ENCODE measurements at regions not wholly inside any gene's neighbourhood (a gene's known extent, or its start where the extent isn't known, plus 50 kb on each side); places are given as distances from the start of the nearest gene placed in this dataset.

DNA sequence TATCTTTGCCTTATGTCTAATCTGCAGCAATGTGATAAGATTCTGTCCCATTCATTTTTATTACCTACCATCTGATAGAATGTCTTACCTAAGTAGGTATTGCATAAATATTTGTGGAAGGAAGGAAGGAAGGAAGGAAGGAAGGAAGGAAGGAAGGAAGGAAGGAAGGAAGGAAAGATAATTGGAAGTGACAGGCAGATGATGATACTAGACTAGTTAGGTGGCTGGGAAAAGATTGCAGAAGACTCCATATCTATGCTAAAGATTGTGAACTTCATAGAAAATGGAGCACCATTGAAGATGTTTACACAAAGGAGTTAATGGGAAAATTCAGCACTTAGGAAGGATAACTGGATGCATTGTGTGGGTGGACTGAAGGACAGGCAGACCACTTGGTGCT is 909.0 kb downstream of the EPHA4 start:
- H3K9me3 Mint-ChIP-seq, result peaks cover 3% of the 10 kb centered on the region
- DNase-seq, result no peak
- H3K27ac Mint-ChIP-seq, result no peak overlapping the region
- no peak overlapping the region for H3K4me3 Mint-ChIP-seq
- no peaks in the 10 kb centered on the region for H3K4me1 Mint-ChIP-seq
- H3K27me3 Mint-ChIP-seq, result peaks cover 3% of the 10 kb centered on the region
- no peak for TF ChIP-seq CTCF (IDR thresholded peaks at IDR 0.05)
- ChIA-PET POLR2A (no interaction called here), CTCF (no interaction called here)
- no peak for ATAC-seq (ENCODE audit: low read depth)
- H3K36me3 Mint-ChIP-seq (ENCODE audit: low read depth), result no peaks in the 10 kb centered on the region
- intact Hi-C loops (cut with micrococcal nuclease), result no loop called here

DNA sequence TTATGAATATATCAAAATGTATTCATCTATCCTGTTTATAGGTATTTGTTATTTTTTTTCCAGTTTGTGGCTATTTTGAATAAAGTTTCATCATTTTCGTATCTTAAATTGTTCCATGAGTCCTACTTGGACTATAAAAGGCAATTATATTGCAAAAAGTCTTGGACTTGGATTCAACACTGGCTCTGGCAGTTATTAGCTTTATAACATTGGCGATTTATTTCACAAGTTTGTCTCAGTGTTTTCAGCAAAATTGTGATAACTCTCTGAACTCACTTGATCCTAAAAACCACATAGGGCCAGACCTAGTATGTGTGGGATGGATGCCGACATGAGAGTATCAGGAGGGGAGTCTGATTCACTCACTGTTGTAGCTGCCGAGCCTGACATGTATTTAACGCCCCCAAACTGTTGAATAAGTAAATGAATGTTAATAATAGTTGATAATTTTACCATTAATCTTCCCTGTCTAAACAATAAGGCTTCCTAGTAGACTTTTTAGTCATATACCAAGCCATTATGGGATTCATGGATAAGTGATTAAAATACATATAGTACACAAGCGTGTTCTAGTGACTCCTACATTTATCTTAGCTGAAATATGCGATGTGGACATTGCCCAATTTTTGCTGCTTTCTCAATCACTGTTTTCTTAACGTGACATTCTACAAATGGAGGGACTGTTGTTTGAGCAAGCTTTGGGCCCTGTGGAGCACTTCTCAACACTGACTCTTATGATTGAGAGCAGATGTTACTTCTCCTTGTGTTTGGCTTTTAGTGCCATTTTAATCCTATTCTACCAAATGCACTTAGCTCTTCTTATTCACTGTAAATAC is 907.6 kb downstream of the EPHA4 start:
- Mint-ChIP-seq H3K27me3 (peaks cover 1% of the 10 kb centered on the region), H3K4me1 (no peaks in the 10 kb centered on the region), H3K4me3 (no peak overlapping the region), H3K36me3 (ENCODE audit: low read depth) (no peaks in the 10 kb centered on the region), H3K9me3 (peaks cover 3% of the 10 kb centered on the region), H3K27ac (no peak overlapping the region)
- ATAC-seq (ENCODE audit: low read depth) (no peak), DNase-seq (no peak)
- ChIA-PET POLR2A (interaction anchor here (0.6 kb wide), 1 partner anchor 1955 kb away, joined by 3 read pairs; no protein-coding TSS in a partner anchor), CTCF (no interaction called here)
- intact Hi-C loops (cut with micrococcal nuclease), result no loop called here
- no peak for TF ChIP-seq CTCF (IDR thresholded peaks at IDR 0.05)

GRCh38 chr2:220665108-220665471 is 907.0 kb downstream of the EPHA4 start:
- ATAC-seq (ENCODE audit: low read depth) (no peak), DNase-seq (no peak)
- H3K36me3 Mint-ChIP-seq (ENCODE audit: low read depth), result no peaks in the 10 kb centered on the region
- ChIA-PET POLR2A (interaction anchor here (0.6 kb wide), 1 partner anchor 1954 kb away, joined by 3 read pairs; no protein-coding TSS in a partner anchor), CTCF (no interaction called here)
- TF ChIP-seq CTCF (IDR thresholded peaks at IDR 0.05), result no peak
- H3K4me3 Mint-ChIP-seq, result no peak overlapping the region
- H3K4me1 Mint-ChIP-seq, result no peaks in the 10 kb centered on the region
- H3K9me3 Mint-ChIP-seq, result peaks cover 3% of the 10 kb centered on the region
- peaks cover 3% of the 10 kb centered on the region for H3K27me3 Mint-ChIP-seq
- H3K27ac Mint-ChIP-seq, result no peak overlapping the region
- intact Hi-C loops (cut with micrococcal nuclease), result no loop called here

DNA sequence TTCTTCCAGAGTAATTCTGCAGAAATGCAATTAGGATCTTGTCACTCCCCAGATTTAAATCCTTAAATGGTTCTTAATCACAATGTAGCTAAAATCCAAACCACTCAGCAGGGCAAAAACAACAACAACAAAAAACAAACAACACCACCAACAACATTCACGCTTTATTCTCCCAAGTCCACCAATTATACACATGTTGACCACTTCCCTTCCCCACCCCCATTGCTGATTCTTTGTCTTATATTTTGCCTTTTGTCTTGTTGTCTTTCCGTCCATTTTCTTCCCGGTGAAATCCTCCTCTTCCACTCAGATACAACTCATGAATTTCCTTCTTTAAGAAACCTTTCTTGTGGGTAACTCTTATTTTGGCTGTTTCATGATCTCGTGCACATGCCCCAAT is 902.8 kb downstream of the EPHA4 start:
- no peak for ATAC-seq (ENCODE audit: low read depth)
- CTCF ChIA-PET, result no interaction called here

DNA sequence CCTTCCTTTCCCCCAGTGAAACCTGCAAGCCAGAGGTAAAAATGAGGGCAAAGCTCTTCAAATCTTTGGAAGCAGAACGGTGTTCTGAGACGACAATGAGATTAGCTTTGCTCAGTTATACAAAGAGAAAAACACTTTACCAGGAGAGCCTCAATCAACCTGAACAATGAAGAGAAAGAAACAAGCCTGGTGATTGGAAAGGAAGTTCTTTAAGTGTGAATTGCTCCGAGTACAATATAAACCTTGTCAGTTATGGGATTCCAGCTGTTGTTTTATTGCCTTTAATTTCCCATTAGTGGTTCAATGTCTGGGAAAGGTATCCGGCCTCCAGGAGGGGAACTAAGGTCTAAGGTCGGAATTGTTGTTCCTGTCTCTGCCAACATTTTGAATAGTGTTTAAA is 901.6 kb downstream of the EPHA4 start:
- no peaks in the 10 kb centered on the region for H3K36me3 Mint-ChIP-seq (ENCODE audit: low read depth)
- ATAC-seq (ENCODE audit: low read depth), result no peak
- POLR2A ChIA-PET, result no interaction called here

More for the DNA sequence above, 902.8 kb downstream of the EPHA4 start:
- no peaks in the 10 kb centered on the region for H3K4me1 Mint-ChIP-seq
- H3K27ac Mint-ChIP-seq, result no peak overlapping the region
- no peak for TF ChIP-seq CTCF (IDR thresholded peaks at IDR 0.05)
- intact Hi-C loops (cut with micrococcal nuclease), result no loop called here
- no peak for DNase-seq
- POLR2A ChIA-PET, result no interaction called here
- no peaks in the 10 kb centered on the region for H3K9me3 Mint-ChIP-seq
- no peak overlapping the region for H3K4me3 Mint-ChIP-seq
- no peaks in the 10 kb centered on the region for H3K36me3 Mint-ChIP-seq (ENCODE audit: low read depth)
- H3K27me3 Mint-ChIP-seq, result peaks cover 7% of the 10 kb centered on the region

More for the DNA sequence above, 901.6 kb downstream of the EPHA4 start:
- intact Hi-C loops (cut with micrococcal nuclease), result no loop called here
- peaks cover 7% of the 10 kb centered on the region for H3K27me3 Mint-ChIP-seq
- TF ChIP-seq CTCF (IDR thresholded peaks at IDR 0.05), result no peak
- CTCF ChIA-PET, result no interaction called here
- H3K27ac Mint-ChIP-seq, result no peak overlapping the region
- DNase-seq, result no peak
- no peaks in the 10 kb centered on the region for H3K9me3 Mint-ChIP-seq
- no peaks in the 10 kb centered on the region for H3K4me1 Mint-ChIP-seq
- no peak overlapping the region for H3K4me3 Mint-ChIP-seq
